Osteoblast (primary cell): ENCODE measurements at regions not wholly inside any gene's neighbourhood (a gene's known extent, or its start where the extent isn't known, plus 50 kb on each side); places are given as distances from the start of the nearest gene placed in this dataset.
A peak's percentile ranks its signal among the peaks of the same experiment; 100 is the strongest.

ENCODE experiments used
- DNase-seq: peaks from one replicate; pipeline ENCODE4 v3.0.0; 2011; ENCODE audit warnings: low spot score, mixed read lengths; ENCODE audit not compliant: insufficient read length; ENCODE audit errors: missing footprints
- H2AFZ ChIP-seq: 2 replicates; pipeline ENCODE4 v1.6.0; 2011; ENCODE audit warnings: mild to moderate bottlenecking, low read length
- H3K27ac ChIP-seq: 2 replicates; pipeline ENCODE4 v1.5.1; 2011; ENCODE audit warnings: mild to moderate bottlenecking, low read depth, low read length, moderate library complexity
- H3K27me3 ChIP-seq: 2 replicates; pipeline ENCODE4 v1.6.0; 2012; ENCODE audit warnings: mild to moderate bottlenecking, control low read depth, inconsistent platforms, low read length, moderate library complexity; ENCODE audit not compliant: insufficient read depth
- H3K36me3 ChIP-seq: 2 replicates; pipeline ENCODE4 v1.5.1; 2011; ENCODE audit warnings: mild to moderate bottlenecking, low read length, control low read depth, moderate library complexity; ENCODE audit not compliant: insufficient read depth
- H3K4me1 ChIP-seq: 2 replicates; pipeline ENCODE4 v1.5.1; 2011; ENCODE audit warnings: mild to moderate bottlenecking, low read length, control low read depth, moderate library complexity; ENCODE audit not compliant: insufficient read depth
- H3K4me2 ChIP-seq: 2 replicates; pipeline ENCODE4 v1.6.0; 2011; ENCODE audit warnings: mild to moderate bottlenecking, low read length; ENCODE audit not compliant: insufficient read depth
- H3K4me3 ChIP-seq: fragments of 200-600 bp; sonication (generic); 3 replicates; pipeline ENCODE4 v1.5.1; 2012; ENCODE audit warnings: mild to moderate bottlenecking, low read length, inconsistent platforms; ENCODE audit not compliant: insufficient read depth
- H3K79me2 ChIP-seq: 2 replicates; pipeline ENCODE4 v1.6.0; 2012; ENCODE audit warnings: mild to moderate bottlenecking, low read length, control low read depth, inconsistent platforms; ENCODE audit not compliant: insufficient read depth
- H3K9me3 ChIP-seq: 2 replicates; pipeline ENCODE4 v1.5.1; 2011; ENCODE audit warnings: low read depth, low read length, control low read depth
- H4K20me1 ChIP-seq: 2 replicates; pipeline ENCODE4 v1.6.0; 2012; ENCODE audit warnings: mild to moderate bottlenecking, low read length, control low read depth; ENCODE audit not compliant: insufficient read depth
- TF ChIP-seq, protein P1 (sequence below): IDR thresholded peaks from 2 replicates; pipeline ENCODE4 v1.5.1; 2011; ENCODE audit warnings: mild to moderate bottlenecking, low read depth, low read length, moderate library complexity; ENCODE audit errors: extremely low read depth

- no peaks in the 10 kb centered on the region for H3K4me1 ChIP-seq
- no peak overlapping the region for H3K27ac ChIP-seq
- H3K9me3 ChIP-seq, result no peaks in the 10 kb centered on the region
- H2AFZ ChIP-seq, result no peak overlapping the region
- DNase-seq, result no peak
- H3K4me2 ChIP-seq, result no peak overlapping the region
- H3K79me2 ChIP-seq, result no peaks in the 10 kb centered on the region
- no peaks in the 10 kb centered on the region for H4K20me1 ChIP-seq
- no peak overlapping the region for H3K4me3 ChIP-seq
- H3K36me3 ChIP-seq, result no peaks in the 10 kb centered on the region
- TF ChIP-seq, protein P1, sequence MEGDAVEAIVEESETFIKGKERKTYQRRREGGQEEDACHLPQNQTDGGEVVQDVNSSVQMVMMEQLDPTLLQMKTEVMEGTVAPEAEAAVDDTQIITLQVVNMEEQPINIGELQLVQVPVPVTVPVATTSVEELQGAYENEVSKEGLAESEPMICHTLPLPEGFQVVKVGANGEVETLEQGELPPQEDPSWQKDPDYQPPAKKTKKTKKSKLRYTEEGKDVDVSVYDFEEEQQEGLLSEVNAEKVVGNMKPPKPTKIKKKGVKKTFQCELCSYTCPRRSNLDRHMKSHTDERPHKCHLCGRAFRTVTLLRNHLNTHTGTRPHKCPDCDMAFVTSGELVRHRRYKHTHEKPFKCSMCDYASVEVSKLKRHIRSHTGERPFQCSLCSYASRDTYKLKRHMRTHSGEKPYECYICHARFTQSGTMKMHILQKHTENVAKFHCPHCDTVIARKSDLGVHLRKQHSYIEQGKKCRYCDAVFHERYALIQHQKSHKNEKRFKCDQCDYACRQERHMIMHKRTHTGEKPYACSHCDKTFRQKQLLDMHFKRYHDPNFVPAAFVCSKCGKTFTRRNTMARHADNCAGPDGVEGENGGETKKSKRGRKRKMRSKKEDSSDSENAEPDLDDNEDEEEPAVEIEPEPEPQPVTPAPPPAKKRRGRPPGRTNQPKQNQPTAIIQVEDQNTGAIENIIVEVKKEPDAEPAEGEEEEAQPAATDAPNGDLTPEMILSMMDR, result no peak
- no peaks in the 10 kb centered on the region for H3K27me3 ChIP-seq
These were observed 215.5 kb upstream of the USP25 start for GRCh38 chr21:15514073-15514946.

GRCh38 chr21:15515908-15516307 lies 213.9 kb upstream of the USP25 start:
- TF ChIP-seq, protein P1, result no peak
- no peaks in the 10 kb centered on the region for H3K79me2 ChIP-seq
- H3K27me3 ChIP-seq, result no peaks in the 10 kb centered on the region
- DNase-seq, result no peak
- no peak overlapping the region for H2AFZ ChIP-seq
- no peak overlapping the region for H3K4me3 ChIP-seq
- H3K36me3 ChIP-seq, result no peaks in the 10 kb centered on the region
- H3K9me3 ChIP-seq, result no peaks in the 10 kb centered on the region
- no peak overlapping the region for H3K27ac ChIP-seq
- H4K20me1 ChIP-seq, result no peaks in the 10 kb centered on the region
- H3K4me1 ChIP-seq, result no peaks in the 10 kb centered on the region
- H3K4me2 ChIP-seq, result no peak overlapping the region

- TF ChIP-seq, protein P1, result no peak
- Histone ChIP-seq H3K27me3 (no peaks in the 10 kb centered on the region), H3K4me3 (no peak overlapping the region), H4K20me1 (no peaks in the 10 kb centered on the region), H3K9me3 (no peaks in the 10 kb centered on the region), H3K27ac (no peak overlapping the region), H3K79me2 (no peaks in the 10 kb centered on the region), H3K4me1 (no peaks in the 10 kb centered on the region), H3K36me3 (no peaks in the 10 kb centered on the region), H3K4me2 (no peak overlapping the region), H2AFZ (no peak overlapping the region)
- DNase-seq, result no peak
These were observed 212.4 kb upstream of the USP25 start for GRCh38 chr21:15517394-15517793.

DNA sequence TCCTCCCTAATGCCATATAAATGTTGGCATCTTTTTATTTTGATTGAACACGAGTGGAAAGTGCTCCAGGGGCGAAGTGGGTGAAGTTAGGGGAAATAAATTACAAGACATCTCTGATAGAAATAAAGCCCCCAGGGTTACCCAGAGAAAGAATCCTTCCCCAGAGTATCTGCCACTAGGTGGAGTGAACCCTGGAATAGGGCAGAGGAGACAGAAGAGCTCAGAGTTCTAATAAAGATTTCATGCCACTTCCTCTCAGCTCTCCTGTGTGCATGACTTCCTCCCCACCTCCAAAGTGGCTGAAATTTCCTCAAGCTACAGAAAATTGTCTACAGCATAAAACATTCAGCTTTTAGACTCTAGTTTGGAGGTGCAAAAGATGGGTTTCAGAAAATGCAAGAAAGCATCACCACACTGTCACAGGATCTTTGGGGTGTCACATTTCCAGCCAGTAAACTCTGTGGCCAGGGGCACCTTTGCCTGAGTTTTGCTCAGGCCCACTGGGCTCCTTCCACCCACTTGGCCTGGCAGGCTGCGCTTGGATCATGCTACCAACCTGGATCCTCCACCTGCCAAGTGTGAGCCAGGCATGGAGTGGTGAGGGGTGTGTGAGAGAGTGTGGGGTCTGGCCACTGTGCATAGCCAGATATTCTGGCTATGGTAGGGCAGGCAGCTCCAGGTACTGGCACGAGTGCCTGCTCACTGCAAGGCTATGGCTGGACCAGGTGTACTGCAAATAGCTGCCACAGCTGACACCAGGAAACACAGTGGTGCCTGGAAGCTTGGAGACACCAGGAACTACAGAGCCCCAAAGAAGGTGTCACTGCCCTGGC lies 208.8 kb upstream of the USP25 start:
- H2AFZ ChIP-seq, result no peak overlapping the region
- H3K79me2 ChIP-seq, result no peaks in the 10 kb centered on the region
- no peaks in the 10 kb centered on the region for H3K36me3 ChIP-seq
- H3K27me3 ChIP-seq, result no peaks in the 10 kb centered on the region
- H3K4me3 ChIP-seq, result no peak overlapping the region
- TF ChIP-seq, protein P1, result peak; percentile 34
- H4K20me1 ChIP-seq, result no peaks in the 10 kb centered on the region
- H3K4me2 ChIP-seq, result no peak overlapping the region
- no peak overlapping the region for H3K27ac ChIP-seq
- no peaks in the 10 kb centered on the region for H3K4me1 ChIP-seq
- H3K9me3 ChIP-seq, result no peaks in the 10 kb centered on the region
- peak; percentile 39 for DNase-seq
